ENCODE measurements at regions not wholly inside any gene's neighbourhood (a gene's known extent, or its start where the extent isn't known, plus 50 kb on each side); places are given as distances from the start of the nearest gene placed in this dataset.
A peak's percentile ranks its signal among the peaks of the same experiment; 100 is the strongest.
"Not testable (repeated sequence)": the region's sequence is repeated elsewhere in the genome, so short reads cannot be mapped to it uniquely, and the experiment has no call there.

DNA sequence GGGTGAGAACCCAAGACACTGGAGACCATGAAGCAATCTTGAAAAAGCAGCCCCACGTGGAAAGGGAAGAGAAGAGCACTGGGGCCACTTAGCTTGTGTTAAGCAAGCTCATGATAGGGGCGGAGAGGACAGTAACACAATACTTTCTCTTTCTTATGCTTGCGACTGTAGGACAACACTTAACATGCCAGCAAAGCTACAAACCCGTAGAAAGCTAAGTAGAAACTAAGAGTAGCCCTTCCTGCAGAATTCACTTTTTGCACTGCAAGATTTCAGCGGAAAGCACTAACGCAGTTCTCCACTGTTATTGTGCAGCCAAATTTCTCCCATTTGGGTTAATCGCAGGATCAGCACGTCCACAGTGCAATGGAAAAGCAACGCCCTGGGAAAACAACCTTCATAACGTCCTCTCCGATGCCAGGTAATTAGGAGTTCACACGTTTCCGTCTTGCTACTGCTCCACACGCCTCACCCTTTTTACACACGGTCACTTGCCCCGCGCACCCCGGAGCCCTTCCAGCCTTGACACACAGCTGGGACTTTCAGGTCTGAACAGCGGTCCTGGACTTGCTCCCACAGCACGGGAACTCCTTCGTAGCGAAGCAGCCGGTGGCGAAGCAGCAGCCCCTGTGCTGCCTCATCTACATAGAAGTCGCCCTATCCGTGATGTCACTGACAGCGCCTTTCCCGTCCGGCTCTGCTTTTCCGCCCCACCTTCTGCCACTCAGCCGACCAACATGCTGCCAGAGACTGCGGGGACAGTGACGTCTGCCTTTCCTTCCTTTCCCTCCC is 148.6 kb downstream of the PPIAL4G start:
- ChIA-PET CTCF (interaction anchor here (0.7 to 5.2 kb wide), 2 partner anchors 12 to 60 kb away, joined by 4 to 37 read pairs; no protein-coding TSS in a partner anchor), POLR2A (interaction anchor here (0.6 to 2.9 kb wide), 19 partner anchors 9 to 1301 kb away, joined by 3 to 45 read pairs (median 4); partner anchors contain the start of gene NBPF11)
- Mint-ChIP-seq H3K4me3 (ENCODE audit: unreplicated experiment) (peak overlapping the region; percentile 91), H3K4me1 (ENCODE audit: insufficient read depth, unreplicated experiment) (peaks cover 10% of the 10 kb centered on the region), H3K9me3 (ENCODE audit: unreplicated experiment) (no peaks in the 10 kb centered on the region), H3K27me3 (ENCODE audit: insufficient read depth, unreplicated experiment) (no peaks in the 10 kb centered on the region), H3K36me3 (ENCODE audit: insufficient read depth, unreplicated experiment) (peaks cover 5% of the 10 kb centered on the region), H3K27ac (ENCODE audit: low read depth, unreplicated experiment) (peak overlapping the region; percentile 100)
- TF ChIP-seq, protein P1, sequence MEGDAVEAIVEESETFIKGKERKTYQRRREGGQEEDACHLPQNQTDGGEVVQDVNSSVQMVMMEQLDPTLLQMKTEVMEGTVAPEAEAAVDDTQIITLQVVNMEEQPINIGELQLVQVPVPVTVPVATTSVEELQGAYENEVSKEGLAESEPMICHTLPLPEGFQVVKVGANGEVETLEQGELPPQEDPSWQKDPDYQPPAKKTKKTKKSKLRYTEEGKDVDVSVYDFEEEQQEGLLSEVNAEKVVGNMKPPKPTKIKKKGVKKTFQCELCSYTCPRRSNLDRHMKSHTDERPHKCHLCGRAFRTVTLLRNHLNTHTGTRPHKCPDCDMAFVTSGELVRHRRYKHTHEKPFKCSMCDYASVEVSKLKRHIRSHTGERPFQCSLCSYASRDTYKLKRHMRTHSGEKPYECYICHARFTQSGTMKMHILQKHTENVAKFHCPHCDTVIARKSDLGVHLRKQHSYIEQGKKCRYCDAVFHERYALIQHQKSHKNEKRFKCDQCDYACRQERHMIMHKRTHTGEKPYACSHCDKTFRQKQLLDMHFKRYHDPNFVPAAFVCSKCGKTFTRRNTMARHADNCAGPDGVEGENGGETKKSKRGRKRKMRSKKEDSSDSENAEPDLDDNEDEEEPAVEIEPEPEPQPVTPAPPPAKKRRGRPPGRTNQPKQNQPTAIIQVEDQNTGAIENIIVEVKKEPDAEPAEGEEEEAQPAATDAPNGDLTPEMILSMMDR (IDR thresholded peaks at IDR 0.05; ENCODE audit: unreplicated experiment), result no peak
- BruUV-seq (replicated peaks), result TSS peak; percentile 100
- DNase-seq (ENCODE audit: unreplicated experiment), result peak; percentile 99
- intact Hi-C loops (cut with micrococcal nuclease), result loop anchor here (1.0 kb wide), 1 partner anchor 71 kb away; no protein-coding TSS in a partner anchor

DNA sequence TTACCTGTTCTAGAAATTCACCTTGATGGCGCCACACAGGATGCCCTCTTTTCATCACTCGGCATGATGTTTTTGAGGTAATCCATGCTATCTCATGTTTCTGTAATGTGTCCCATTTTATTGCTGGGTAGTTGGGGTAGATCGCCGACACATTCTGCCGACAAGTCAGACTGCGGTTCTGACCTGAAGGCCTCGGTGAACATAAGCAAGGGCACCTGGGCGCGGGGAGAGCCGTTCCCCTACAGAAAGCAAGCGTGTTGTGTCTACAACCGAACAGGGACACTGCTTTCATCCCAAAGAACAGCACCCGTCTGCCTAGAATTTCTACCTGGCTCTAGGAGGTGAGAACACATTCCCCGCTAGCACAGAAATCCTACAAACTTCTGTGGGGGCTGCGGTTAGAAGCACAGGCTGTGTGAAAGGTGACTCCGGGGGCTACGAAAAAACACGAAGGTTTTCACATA is 149.2 kb downstream of the PPIAL4G start:
- Mint-ChIP-seq H3K4me1 (ENCODE audit: insufficient read depth, unreplicated experiment) (peaks cover 10% of the 10 kb centered on the region), H3K27ac (ENCODE audit: low read depth, unreplicated experiment) (peak overlapping the region; percentile 100), H3K36me3 (ENCODE audit: insufficient read depth, unreplicated experiment) (peaks cover 5% of the 10 kb centered on the region), H3K4me3 (ENCODE audit: unreplicated experiment) (peak overlapping the region; percentile 91), H3K27me3 (ENCODE audit: insufficient read depth, unreplicated experiment) (no peaks in the 10 kb centered on the region), H3K9me3 (ENCODE audit: unreplicated experiment) (no peaks in the 10 kb centered on the region)
- ChIA-PET POLR2A (interaction anchor here (0.6 to 2.9 kb wide), 17 partner anchors 9 to 1301 kb away, joined by 3 to 45 read pairs (median 4); partner anchors contain the start of gene NBPF11), CTCF (interaction anchor here (5.2 kb wide), 1 partner anchor 13 kb away, joined by 37 read pairs; no protein-coding TSS in a partner anchor)
- intact Hi-C loops (cut with micrococcal nuclease), result loop anchor here (1.0 kb wide), 1 partner anchor 71 kb away; no protein-coding TSS in a partner anchor
- no TSS peak for BruUV-seq (replicated peaks)
- no peak for DNase-seq (ENCODE audit: unreplicated experiment)
- TF ChIP-seq, protein P1 (IDR thresholded peaks at IDR 0.05; ENCODE audit: unreplicated experiment), result no peak

DNA sequence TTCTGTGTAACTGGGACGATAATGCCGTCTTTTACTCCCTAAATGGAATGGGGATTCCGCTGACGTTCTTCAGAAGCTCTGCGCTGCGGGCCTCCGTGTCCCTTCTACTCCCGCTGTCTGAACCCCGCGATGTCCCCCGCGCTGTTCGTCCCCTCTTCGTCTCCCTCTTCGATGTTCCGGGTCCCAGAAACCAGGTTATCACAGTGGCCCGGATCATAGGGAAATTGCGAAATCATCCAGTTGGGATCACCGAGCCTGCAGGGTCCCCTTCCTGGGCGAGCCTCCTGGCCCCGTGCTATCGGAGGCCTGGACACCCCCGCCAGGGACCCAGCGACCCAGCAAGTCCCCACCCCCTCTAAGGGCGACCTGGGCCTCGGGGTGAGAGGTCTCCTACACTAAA is 154.2 kb downstream of the PPIAL4G start:
- CTCF ChIA-PET, result no interaction called here
- TF ChIP-seq, protein P1 (IDR thresholded peaks at IDR 0.05; ENCODE audit: unreplicated experiment), result no peak
- peaks cover 5% of the 10 kb centered on the region for H3K4me1 Mint-ChIP-seq (ENCODE audit: insufficient read depth, unreplicated experiment)
- BruUV-seq (replicated peaks), result no TSS peak
- no peaks in the 10 kb centered on the region for H3K27me3 Mint-ChIP-seq (ENCODE audit: insufficient read depth, unreplicated experiment)
- POLR2A ChIA-PET, result interaction anchor here (0.7 kb wide), 1 partner anchor 9 kb away, joined by 3 read pairs; no protein-coding TSS in a partner anchor
- intact Hi-C loops (cut with micrococcal nuclease), result no loop called here
- no peak overlapping the region for H3K4me3 Mint-ChIP-seq (ENCODE audit: unreplicated experiment)
- DNase-seq (ENCODE audit: unreplicated experiment), result no peak
- H3K9me3 Mint-ChIP-seq (ENCODE audit: unreplicated experiment), result peaks cover 9% of the 10 kb centered on the region
- no peaks in the 10 kb centered on the region for H3K36me3 Mint-ChIP-seq (ENCODE audit: insufficient read depth, unreplicated experiment)
- no peak overlapping the region for H3K27ac Mint-ChIP-seq (ENCODE audit: low read depth, unreplicated experiment)

DNA sequence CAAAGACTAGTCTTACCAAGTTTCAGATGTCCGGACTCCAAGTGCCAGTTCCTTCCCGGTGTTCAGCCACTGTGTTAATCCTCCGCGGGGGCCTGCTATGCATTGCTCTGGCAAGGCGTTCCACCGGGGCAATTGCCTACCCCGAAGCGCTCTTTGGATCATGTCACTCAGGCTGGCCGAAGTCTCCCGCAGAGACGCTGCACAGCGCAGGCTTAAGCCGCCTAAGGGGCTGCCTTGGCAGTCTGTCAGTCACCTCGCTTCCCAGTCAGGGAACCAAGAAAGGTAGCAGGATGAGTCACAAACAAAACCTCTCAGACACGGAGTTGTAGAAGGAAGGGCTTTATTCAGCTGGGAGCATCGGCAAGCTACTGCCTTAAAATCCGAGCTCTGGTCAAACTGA is 158.1 kb downstream of the PPIAL4G start:
- H3K4me1 Mint-ChIP-seq (ENCODE audit: insufficient read depth, unreplicated experiment); H3K36me3 Mint-ChIP-seq (ENCODE audit: insufficient read depth, unreplicated experiment); H3K27ac Mint-ChIP-seq (ENCODE audit: low read depth, unreplicated experiment); CTCF ChIA-PET; BruUV-seq (replicated peaks); H3K4me3 Mint-ChIP-seq (ENCODE audit: unreplicated experiment); intact Hi-C loops (cut with micrococcal nuclease); DNase-seq (ENCODE audit: unreplicated experiment); H3K27me3 Mint-ChIP-seq (ENCODE audit: insufficient read depth, unreplicated experiment): not testable (repeated sequence)
- POLR2A ChIA-PET, result interaction anchor here (1.0 kb wide), 1 partner anchor 10 kb away, joined by 5 read pairs; no protein-coding TSS in a partner anchor
- peaks cover 20% of the 10 kb centered on the region for H3K9me3 Mint-ChIP-seq (ENCODE audit: unreplicated experiment)

DNA sequence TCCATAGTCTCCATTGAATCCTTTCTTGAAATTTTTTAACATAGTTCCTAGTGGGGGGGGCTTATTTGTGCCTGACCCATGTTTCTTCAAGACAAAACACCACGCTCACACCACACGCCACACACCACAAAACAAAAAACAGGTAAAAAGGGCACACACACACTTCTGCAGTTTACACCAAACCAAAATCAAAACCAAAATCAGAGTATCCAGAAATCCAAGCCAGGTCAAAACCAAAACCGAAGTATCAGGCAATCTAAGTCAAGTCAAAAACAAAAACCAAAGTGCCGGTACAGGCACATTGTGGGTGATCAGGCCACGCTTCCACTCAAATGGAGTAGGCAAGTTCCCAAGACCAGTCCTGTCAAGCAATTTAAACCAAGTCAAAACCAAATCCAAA is 158.6 kb downstream of the PPIAL4G start:
- BruUV-seq (replicated peaks); H3K4me3 Mint-ChIP-seq (ENCODE audit: unreplicated experiment); intact Hi-C loops (cut with micrococcal nuclease); CTCF ChIA-PET; H3K27ac Mint-ChIP-seq (ENCODE audit: low read depth, unreplicated experiment); POLR2A ChIA-PET; H3K27me3 Mint-ChIP-seq (ENCODE audit: insufficient read depth, unreplicated experiment); DNase-seq (ENCODE audit: unreplicated experiment); H3K36me3 Mint-ChIP-seq (ENCODE audit: insufficient read depth, unreplicated experiment); H3K4me1 Mint-ChIP-seq (ENCODE audit: insufficient read depth, unreplicated experiment): not testable (repeated sequence)
- peaks cover 21% of the 10 kb centered on the region for H3K9me3 Mint-ChIP-seq (ENCODE audit: unreplicated experiment)

DNA sequence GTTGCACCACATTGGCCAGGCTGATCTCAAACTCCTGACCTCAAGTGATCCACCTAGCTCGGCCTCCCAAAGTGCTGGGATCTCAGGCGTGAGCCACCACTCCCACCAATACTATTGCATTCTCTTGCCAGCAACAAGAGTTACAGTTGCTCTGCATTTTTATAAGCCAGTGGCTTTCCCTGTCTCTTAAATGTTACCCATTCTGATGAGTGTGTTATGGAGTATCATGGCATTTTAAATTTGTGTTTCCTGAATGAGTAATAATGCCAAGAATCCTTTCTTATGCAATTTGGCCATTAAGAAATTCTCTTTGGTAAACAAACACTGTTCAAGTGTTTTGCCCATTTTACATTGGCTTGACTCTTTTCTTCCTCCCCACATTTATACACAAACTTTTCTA is 163.0 kb downstream of the PPIAL4G start:
- POLR2A ChIA-PET, result interaction anchor here (3.2 kb wide), 1 partner anchor 14 kb away, joined by 15 read pairs; no protein-coding TSS in a partner anchor
- intact Hi-C loops (cut with micrococcal nuclease); H3K36me3 Mint-ChIP-seq (ENCODE audit: insufficient read depth, unreplicated experiment); BruUV-seq (replicated peaks); H3K4me1 Mint-ChIP-seq (ENCODE audit: insufficient read depth, unreplicated experiment); H3K27me3 Mint-ChIP-seq (ENCODE audit: insufficient read depth, unreplicated experiment); CTCF ChIA-PET; H3K4me3 Mint-ChIP-seq (ENCODE audit: unreplicated experiment): not testable (repeated sequence)
- Mint-ChIP-seq H3K27ac (ENCODE audit: low read depth, unreplicated experiment) (peak overlapping the region; percentile 24), H3K9me3 (ENCODE audit: unreplicated experiment) (peaks cover 19% of the 10 kb centered on the region)
- DNase-seq (ENCODE audit: unreplicated experiment), result peak; percentile 11
